GM12872 (cell line): ENCODE measurements at regions not wholly inside any gene's neighbourhood (a gene's known extent, or its start where the extent isn't known, plus 50 kb on each side); places are given as distances from the start of the nearest gene placed in this dataset.

Experiments used
- CTCF ChIP-seq: IDR thresholded peaks from 3 replicates; pipeline ENCODE4 v1.5.1; 2011; ENCODE audit warnings: low read depth, mild to moderate bottlenecking, low read length, moderate library complexity; ENCODE audit not compliant: insufficient read depth

- TF ChIP-seq CTCF, result no peak
Measured at GRCh38 chr14:36429692-36430091, 90.3 kb downstream of the NKX2-1 start.

GRCh38 chr14:36428350-36428749 is 91.7 kb downstream of the NKX2-1 start:
- no peak for TF ChIP-seq CTCF

- no peak for TF ChIP-seq CTCF
Measured at GRCh38 chr14:36426836-36427235, 93.2 kb downstream of the NKX2-1 start.

GRCh38 chr14:36426113-36426512 is 93.9 kb downstream of the NKX2-1 start:
- no peak for TF ChIP-seq CTCF

GRCh38 chr14:36424478-36425102 is 95.4 kb downstream of the NKX2-1 start:
- no peak for TF ChIP-seq CTCF

GRCh38 chr14:36423430-36423829 is 96.6 kb downstream of the NKX2-1 start:
- no peak for TF ChIP-seq CTCF

GRCh38 chr14:36420149-36420687 is 99.8 kb upstream of the MBIP start:
- no peak for TF ChIP-seq CTCF
